Islet precursor cell (in vitro differentiated cells): ENCODE measurements at regions not wholly inside any gene's neighbourhood (a gene's known extent, or its start where the extent isn't known, plus 50 kb on each side); places are given as distances from the start of the nearest gene placed in this dataset.

ENCODE experiments used
- DNase-seq: peaks from one replicate; pipeline ENCODE4 v3.0.0-alpha.2; 2018

DNA sequence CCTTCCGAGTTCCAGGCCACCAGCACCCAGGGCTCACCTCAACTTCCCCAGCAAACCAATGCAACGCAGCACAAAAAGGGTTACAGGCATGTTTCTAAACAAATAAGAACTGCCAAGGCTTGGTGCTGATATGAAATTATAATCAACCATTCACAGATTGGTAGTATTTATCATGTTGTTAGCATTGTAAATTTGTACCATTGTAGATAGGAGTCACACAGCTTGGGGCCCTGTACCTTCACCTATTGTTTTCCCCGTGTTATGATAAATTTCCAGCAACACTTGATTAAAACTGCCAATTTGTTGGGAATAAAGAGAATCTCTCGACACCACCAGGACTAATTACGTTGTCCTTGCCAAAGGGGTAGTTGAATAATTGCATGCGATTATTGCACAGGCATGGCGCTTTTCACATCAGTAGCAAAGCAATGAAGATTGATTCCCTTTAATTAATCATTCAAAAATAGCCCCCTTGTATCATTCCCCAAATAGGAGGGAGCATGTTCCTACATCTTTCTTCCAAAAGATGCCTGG, 454.1 kb downstream of the ZNF608 start:
- no peak for DNase-seq

GRCh38 chr5:124289641-124290311, 456.7 kb downstream of the ZNF608 start:
- peak; percentile 96 for DNase-seq

DNA sequence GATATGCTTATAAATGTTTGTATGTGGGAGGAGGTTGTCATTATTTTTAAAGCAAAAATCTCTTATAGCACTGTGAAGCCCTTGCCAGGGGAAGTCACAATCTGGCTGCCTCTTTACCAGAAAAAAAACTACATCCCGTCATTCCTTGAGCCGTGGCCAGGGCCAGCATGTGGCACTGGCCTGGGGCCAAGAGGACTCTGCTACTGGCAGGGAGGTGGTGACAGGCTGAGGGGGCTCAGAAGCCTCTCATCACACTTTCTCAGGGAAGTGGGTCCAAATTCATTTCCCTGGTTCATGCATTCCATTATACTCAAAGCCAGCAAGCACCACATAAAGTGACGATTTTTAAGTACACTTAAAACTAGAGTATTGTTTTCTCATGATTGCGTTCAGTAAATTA, 457.3 kb downstream of the ZNF608 start:
- no peak for DNase-seq

DNA sequence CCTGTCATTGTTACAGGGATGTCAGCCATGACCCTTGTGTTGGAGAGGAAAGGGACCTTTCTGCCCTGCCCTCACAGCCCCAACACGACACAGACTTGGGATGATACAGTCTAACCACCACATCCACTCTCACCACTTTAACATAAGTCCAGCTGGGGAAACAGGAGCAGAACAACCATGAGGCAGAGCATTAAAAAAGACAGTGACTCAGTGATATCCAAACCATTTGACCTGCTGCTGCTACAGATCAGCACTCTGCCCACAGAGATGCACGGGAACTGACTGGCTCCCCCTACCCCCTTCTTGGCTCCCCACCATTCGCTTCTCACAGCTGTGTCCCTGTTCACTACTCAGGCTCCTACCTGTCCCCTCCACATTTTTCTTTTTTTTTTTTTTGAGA, 458.6 kb downstream of the ZNF608 start:
- DNase-seq = no peak

GRCh38 chr5:124285733-124286132, 460.7 kb downstream of the ZNF608 start:
- DNase-seq = no peak

- DNase-seq = no peak
Observed at GRCh38 chr5:124285071-124285470, 461.4 kb downstream of the ZNF608 start.

DNA sequence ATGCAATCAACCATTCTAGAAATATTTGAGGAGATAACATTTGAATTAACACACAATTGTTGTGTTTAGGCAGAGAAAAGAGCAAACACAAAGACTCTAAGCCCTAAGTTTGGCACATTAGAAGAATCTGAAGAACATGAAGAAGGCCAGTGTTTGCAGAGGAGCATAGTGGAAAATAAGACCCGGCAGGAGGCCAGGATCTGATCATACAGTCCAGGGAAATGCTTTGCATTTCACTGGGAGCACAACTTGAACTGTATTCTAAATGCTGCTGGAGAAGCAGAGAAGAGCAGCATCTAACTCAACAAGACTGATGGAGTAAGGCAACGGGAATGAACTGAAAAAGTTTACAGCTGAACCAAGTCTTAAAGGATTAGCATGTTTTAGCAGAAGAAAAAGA, 463.4 kb downstream of the ZNF608 start:
- no peak for DNase-seq

- DNase-seq = no peak
Observed at GRCh38 chr5:124280079-124280478, 466.4 kb downstream of the ZNF608 start.

- DNase-seq = no peak
Observed at GRCh38 chr5:124279146-124279876, 467.1 kb downstream of the ZNF608 start.

DNA sequence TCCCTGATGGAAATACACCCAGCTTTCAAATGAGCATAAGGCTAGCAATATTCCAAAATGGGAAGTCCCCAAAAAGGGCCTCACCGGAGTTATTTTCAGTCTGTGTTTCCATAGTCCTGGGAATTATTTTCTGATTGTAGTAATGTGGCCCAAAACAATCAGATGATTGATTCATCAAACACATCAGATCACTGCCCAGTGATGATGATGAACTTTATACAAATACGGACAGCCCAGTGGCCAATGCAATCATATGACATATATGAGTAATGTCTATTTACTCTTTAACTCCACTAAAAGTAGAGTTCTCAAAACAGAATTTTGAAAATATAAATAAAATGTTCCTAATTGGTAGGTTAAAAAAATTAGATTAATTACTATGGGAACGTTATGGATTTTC, 467.8 kb downstream of the ZNF608 start:
- DNase-seq = no peak

DNA sequence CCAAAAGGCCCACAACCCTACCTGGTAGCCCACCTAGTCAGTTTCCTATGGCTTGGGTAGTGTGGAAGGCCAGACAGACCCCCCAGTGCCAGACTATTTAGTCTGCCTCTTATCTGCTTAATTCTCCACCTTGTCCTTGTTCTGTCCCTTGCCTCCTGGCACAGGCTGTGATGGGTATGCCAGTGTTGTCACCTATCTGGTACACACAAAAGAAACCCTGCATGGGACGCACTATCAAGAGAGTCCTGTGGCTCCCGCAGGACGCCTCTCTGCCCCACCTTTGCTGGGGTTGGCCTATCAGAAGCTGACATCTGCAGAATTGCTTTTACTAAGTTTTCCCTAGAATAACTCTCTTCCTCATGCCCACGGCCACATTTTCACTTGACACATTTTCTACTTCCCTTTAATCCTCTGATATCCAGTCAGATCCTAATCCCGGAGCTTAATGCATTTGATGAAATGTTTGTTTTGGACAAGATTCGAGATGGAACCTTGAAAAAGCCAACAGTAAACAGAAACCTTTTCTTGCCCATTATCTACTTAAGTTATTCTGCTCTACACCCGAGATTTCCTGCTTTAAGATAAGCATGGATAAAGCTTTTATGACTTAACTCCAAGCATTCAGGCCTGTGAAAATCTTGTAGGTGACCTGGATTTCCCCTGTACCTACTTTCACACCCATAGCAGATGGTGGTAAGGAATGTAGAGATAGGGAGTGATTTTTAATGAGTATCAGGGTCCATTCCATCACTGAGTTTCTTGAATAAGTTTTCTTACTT, 468.5 kb downstream of the ZNF608 start:
- no peak for DNase-seq

DNA sequence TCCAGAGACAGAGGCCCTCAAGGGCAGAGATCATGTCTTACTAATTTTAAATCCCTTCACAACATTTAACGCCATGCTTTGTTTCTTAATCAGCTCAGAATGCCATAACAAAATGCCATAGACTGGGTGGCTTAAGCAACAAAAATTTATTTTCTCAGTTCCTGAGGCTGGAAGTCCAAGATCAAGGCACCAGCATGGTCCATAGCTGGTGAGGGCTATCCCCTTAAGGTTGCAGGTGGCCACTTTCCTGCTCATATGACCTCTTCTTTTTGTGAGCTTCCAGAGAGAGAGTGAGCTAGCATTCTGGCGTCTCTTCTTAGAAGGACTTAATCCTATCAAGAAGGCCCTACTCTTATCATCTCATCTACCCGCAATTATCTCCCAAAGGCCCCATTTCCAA, 470.3 kb downstream of the ZNF608 start:
- DNase-seq = no peak

DNA sequence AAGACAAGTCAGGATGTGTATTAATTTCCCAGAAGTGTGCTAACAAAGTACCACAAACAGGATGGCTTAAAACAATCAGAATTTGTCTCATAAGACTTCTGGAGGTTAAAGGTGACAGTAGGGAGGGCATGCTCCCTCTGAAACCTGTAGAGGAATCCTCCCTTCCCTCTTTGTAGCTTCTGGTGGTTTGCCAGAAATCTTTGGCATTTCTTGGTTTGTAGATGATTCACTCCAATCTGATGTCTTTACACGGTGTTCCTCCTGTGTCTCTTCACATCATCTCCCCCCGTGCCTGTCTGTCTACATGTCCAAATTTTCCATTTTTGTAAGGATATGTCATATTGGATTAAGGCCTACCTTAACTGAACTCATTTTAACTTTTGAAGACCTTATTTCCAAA, 471.5 kb downstream of the ZNF608 start:
- no peak for DNase-seq

GRCh38 chr5:124264499-124264898, 481.9 kb downstream of the ZNF608 start:
- no peak for DNase-seq

DNA sequence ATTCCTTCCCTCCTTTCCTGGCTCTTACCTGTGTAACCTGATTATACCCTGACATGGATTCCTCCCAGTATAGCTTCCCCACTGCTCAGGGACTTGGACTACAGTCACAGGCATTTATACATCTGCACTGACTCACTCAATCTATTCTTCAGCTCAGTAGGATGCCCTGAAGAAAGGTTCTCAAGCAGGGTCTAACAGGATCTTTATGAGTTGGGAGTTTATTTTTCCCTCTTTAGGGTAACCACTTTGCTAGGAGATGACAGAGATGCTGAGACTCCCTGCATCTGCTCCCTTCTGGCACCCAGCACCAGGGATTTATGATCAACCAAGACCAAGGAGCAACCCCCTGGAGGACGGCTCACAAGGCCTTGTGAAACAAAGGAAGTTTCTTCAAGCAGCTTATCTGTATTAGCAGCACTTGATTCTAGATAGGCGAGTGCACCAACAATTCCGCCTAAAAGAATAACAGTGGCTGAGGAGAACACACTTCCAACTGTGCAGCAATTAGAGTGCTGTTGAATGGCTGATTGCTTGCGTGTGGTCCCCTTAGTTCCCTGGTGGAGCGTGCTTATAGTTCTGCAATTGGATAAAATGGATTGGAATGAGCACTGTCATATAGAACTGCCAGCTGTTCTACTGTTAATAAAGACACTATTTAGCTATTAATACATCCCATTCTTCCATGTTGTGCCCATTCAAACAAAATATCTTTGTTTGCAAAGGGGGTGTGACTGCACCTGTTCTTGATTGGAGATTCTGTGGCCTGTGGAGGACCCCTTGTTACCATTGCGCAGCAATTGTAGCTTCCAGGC, 482.6 kb downstream of the ZNF608 start:
- no peak for DNase-seq

GRCh38 chr5:124262991-124263571, 483.4 kb downstream of the ZNF608 start:
- DNase-seq = no peak

- DNase-seq = no peak
Observed at GRCh38 chr5:124262470-124262869, 484.0 kb downstream of the ZNF608 start.

GRCh38 chr5:124261848-124262247, 484.6 kb downstream of the ZNF608 start:
- no peak for DNase-seq

DNA sequence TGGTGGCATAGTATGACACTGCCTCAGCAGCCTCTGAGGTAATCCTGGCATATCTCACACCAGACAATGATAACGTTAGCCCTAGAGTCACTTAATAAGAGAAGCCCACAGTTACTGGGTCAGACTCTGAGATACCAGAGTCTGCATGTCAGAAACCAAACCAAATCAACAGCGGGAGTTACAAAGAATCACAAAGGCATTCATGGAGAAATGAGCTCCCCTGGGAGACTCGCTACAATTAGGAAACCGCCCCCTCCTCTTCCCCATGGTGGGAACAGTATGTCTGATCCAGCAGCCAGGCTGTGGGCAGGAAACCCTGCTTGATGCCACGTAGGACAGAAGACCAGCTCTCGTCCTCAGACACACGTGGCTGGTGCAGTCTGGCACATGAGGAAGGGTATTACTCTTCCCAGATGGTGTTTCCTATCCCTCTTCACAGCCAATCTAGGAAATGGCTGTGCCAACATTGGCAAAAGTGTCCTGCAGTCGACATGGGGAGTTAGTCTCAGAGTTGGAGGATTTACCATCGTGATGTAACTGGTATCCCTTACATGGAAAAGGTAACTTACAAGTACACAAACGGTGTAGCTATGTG, 485.4 kb downstream of the ZNF608 start:
- DNase-seq = no peak

GRCh38 chr5:124259017-124259416, 487.4 kb downstream of the ZNF608 start:
- peak; percentile 62 for DNase-seq

DNA sequence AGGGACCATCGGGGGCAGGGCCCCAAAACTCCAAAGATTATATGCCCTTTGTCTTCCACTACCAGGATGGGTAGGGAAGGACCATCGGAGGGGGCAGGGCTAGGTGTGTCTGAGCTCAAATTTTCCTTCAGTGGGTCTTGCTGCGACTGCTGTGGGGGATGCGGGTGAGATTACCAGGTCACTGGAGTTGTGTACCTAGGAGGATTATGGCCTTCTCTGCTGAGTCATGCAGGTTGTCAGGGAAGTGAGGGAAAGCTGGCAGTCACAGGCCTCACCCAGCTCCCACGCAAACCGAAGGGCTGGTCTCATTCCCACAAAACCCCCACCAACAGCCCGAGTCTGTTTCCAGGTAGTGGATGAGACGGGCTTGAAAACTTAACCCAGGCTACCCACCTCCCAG, 489.4 kb downstream of the ZNF608 start:
- no peak for DNase-seq

- no peak for DNase-seq
Observed at GRCh38 chr5:124253203-124253810, 493.1 kb downstream of the ZNF608 start.
